ENCODE measurements at regions not wholly inside any gene's neighbourhood (a gene's known extent, or its start where the extent isn't known, plus 50 kb on each side); places are given as distances from the start of the nearest gene placed in this dataset.
A peak's percentile ranks its signal among the peaks of the same experiment; 100 is the strongest.

DNA sequence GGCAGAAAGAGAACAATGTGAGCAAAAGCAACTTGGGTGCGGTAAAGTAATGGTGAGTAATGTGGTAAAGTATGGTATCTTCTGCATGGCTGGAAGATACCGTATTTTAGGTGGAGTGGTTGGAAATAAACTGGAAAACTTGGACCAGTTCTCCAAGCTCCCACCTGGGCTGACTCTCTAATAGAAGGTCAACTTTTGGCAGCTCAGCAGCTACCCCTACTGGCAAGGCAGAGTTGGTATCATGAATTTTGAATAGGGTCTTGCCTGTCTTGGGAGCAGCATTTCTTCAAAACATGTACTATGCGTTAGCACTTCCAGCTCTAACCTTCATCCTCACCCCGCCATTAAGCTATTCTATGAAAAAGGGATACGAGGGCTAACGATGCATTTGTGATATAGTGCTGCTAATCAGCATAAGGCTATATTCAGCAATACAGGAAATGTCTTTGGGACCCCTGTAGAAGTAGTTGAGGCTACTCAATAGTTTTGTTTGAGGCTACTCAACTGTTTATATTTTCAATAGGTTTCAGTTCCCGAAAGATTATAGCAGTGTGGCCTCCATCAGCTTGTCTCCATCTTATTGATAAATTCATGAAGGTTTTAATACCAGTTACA is 276.3 kb upstream of the FAR2 start:
- intact Hi-C loops (cut with DNase I; ENCODE audit: low total_unique reads): no loop called here

DNA sequence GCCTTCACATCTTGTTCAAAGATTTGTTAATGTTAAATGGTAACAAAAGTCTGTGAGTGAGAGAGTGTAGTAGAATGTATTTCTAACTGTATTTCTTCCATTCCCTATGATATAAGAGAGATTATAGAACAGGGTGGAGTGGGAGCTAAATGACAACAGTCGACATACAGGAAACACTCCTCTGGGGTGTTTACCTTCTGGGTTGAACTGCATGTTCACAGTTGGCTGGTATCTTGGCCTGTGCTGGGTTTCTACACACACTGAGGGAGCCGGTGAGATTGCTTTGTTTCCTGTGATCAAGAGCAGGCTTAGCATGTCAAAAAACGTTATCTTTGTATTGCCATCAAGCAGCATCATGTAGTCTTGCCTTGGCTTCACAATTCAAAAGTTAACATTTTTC is 274.3 kb upstream of the FAR2 start:
- no peaks in the 10 kb centered on the region for H3K27me3 ChIP-seq (replicated peaks in 1 of 7)
- DNase-seq: no peak
- no peak for TF ChIP-seq POLR2AphosphoS5 (IDR thresholded peaks at IDR 0.05)
- no peaks in the 10 kb centered on the region for H3K36me3 ChIP-seq
- H3K4me1 ChIP-seq: peaks cover 0 to 8% (median 0%) of the 10 kb centered on the region in 6 donors
- H3K4me3 ChIP-seq: no peak overlapping the region
- intact Hi-C loops (cut with DNase I; ENCODE audit: low total_unique reads): no loop called here
- no peak overlapping the region for H3K27ac ChIP-seq
- H3K9me3 ChIP-seq: no peaks in the 10 kb centered on the region
- 59 to 74% (median 62%) methylated on average over 3 of the region's 3 CpGs for WGBS, 5 donors

More for the DNA sequence above, 276.3 kb upstream of the FAR2 start:
- TF ChIP-seq POLR2A (IDR thresholded peaks at IDR 0.05) (no peak), POLR2AphosphoS5 (IDR thresholded peaks at IDR 0.05) (no peak)
- TF ChIP-seq, protein P1, sequence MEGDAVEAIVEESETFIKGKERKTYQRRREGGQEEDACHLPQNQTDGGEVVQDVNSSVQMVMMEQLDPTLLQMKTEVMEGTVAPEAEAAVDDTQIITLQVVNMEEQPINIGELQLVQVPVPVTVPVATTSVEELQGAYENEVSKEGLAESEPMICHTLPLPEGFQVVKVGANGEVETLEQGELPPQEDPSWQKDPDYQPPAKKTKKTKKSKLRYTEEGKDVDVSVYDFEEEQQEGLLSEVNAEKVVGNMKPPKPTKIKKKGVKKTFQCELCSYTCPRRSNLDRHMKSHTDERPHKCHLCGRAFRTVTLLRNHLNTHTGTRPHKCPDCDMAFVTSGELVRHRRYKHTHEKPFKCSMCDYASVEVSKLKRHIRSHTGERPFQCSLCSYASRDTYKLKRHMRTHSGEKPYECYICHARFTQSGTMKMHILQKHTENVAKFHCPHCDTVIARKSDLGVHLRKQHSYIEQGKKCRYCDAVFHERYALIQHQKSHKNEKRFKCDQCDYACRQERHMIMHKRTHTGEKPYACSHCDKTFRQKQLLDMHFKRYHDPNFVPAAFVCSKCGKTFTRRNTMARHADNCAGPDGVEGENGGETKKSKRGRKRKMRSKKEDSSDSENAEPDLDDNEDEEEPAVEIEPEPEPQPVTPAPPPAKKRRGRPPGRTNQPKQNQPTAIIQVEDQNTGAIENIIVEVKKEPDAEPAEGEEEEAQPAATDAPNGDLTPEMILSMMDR (IDR thresholded peaks at IDR 0.05 in 8 of 11, conservative IDR thresholded peaks at IDR 0.05 in 3 of 11): peak in 8 of 11 experiments; percentile 34 to 63 (median 47)
- peaks cover 0 to 8% (median 0%) of the 10 kb centered on the region in 6 donors for H3K4me1 ChIP-seq
- no peaks in the 10 kb centered on the region for H3K27me3 ChIP-seq (replicated peaks in 1 of 7)
- H3K4me3 ChIP-seq: no peak overlapping the region
- no peaks in the 10 kb centered on the region for H3K9me3 ChIP-seq
- WGBS, 5 donors: 41 to 60% (median 53%) methylated on average over 7 of the region's 7 CpGs
- no peak overlapping the region for H3K27ac ChIP-seq
- no peaks in the 10 kb centered on the region for H3K36me3 ChIP-seq
- no peak for DNase-seq

DNA sequence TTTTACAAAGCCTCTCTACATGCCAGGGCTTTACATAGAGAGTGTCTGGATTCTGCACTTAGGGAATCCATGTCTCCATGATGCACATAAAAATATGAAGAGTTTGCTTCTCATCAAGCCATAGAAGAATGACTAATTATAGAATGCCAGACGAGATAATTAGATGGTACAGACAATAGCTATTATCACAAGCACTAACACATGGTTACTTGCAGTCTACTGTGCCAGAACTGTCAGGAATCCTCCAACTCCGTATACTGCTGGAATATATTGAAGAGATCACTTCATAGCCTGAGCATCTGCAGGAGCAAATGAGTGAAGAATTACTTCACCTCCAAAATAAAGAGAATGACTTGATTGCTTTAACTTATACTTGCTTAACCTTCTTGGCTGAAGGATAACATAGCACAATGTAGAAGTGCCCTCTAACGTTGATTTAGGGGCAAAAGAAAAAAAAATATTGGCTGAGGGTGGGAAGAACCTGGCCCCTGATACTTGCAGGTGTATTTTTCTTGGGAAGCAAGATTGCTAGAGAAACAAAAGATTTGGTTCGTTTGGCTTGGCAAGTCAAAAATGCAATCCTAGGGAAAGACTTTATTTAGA is 272.8 kb upstream of the FAR2 start:
- WGBS, 5 donors: 57 to 75% (median 66%) methylated on average over 4 of the region's 4 CpGs
- Histone ChIP-seq H3K4me3 (no peak overlapping the region), H3K4me1 (peaks cover 0 to 8% (median 0%) of the 10 kb centered on the region in 6 donors), H3K9me3 (no peaks in the 10 kb centered on the region), H3K27me3 (replicated peaks in 1 of 7) (no peaks in the 10 kb centered on the region), H3K36me3 (no peaks in the 10 kb centered on the region), H3K27ac (no peak overlapping the region)
- intact Hi-C loops (cut with DNase I; ENCODE audit: low total_unique reads): no loop called here
- DNase-seq: no peak
- TF ChIP-seq, protein P1 (IDR thresholded peaks at IDR 0.05 in 8 of 11, conservative IDR thresholded peaks at IDR 0.05 in 3 of 11): no peak
- TF ChIP-seq POLR2AphosphoS5 (IDR thresholded peaks at IDR 0.05): no peak
- no peak for TF ChIP-seq POLR2A (IDR thresholded peaks at IDR 0.05)

DNA sequence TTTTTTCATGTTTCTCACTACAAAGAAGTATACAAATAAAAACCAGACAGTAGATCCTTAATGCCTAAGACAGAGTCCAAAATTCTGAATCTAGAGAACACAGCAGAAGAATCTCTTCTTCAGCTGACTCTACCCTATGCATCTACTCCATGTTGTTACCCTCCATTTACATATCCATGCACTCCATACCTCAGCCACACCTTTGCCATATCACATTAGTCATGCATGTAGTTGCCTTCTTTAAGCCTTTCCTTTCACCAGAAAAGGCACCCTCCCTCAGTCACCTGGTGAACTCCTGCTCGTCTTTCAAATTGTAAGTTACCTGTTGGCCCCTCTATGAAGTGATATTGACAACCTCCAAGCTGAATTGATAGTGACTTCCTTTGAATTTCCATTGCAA is 271.2 kb upstream of the FAR2 start:
- H3K27me3 ChIP-seq (replicated peaks in 1 of 7): no peaks in the 10 kb centered on the region
- TF ChIP-seq, protein P1 (IDR thresholded peaks at IDR 0.05 in 8 of 11, conservative IDR thresholded peaks at IDR 0.05 in 3 of 11): no peak
- no peak for TF ChIP-seq POLR2AphosphoS5 (IDR thresholded peaks at IDR 0.05)
- no peak for TF ChIP-seq POLR2A (IDR thresholded peaks at IDR 0.05)
- H3K4me3 ChIP-seq: no peak overlapping the region
- 70 to 88% (median 72%) methylated on average over 1 of the region's 1 CpG for WGBS, 5 donors
- no peak for DNase-seq
- H3K9me3 ChIP-seq: no peaks in the 10 kb centered on the region
- peaks cover 0 to 2% (median 0%) of the 10 kb centered on the region in 6 donors for H3K4me1 ChIP-seq
- H3K27ac ChIP-seq: no peak overlapping the region
- intact Hi-C loops (cut with DNase I; ENCODE audit: low total_unique reads): no loop called here
- H3K36me3 ChIP-seq: no peaks in the 10 kb centered on the region

Data from spleen (tissue), 11 donors.